Ishikawa (cell line): ENCODE measurements at regions not wholly inside any gene's neighbourhood (a gene's known extent, or its start where the extent isn't known, plus 50 kb on each side); places are given as distances from the start of the nearest gene placed in this dataset.

Experiments
- CEBPB ChIP-seq: IDR thresholded peaks from 2 replicates; pipeline ENCODE4 v1.6.1; 2012
- CREB1 ChIP-seq: IDR thresholded peaks from 2 replicates; pipeline ENCODE4 v1.6.1; 2012; ENCODE audit warnings: low read depth
- EGR1 ChIP-seq: IDR thresholded peaks from 2 replicates; pipeline ENCODE4 v1.6.1; 2012
- EP300 ChIP-seq: IDR thresholded peaks from 2 replicates; pipeline ENCODE4 v1.6.1; 2012; ENCODE audit warnings: borderline replicate concordance
- TAF1 ChIP-seq: IDR thresholded peaks from 2 replicates; pipeline ENCODE4 v1.6.1; 2012; ENCODE audit warnings: low read depth, mild to moderate bottlenecking
- TEAD4 ChIP-seq: IDR thresholded peaks from 2 replicates; pipeline ENCODE4 v1.6.1; 2012
- ZBTB7A ChIP-seq: IDR thresholded peaks from 2 replicates; pipeline ENCODE4 v1.6.1; 2012; ENCODE audit warnings: low read depth
- TF ChIP-seq, protein P1 (sequence below): IDR thresholded peaks from 2 replicates; pipeline ENCODE4 v1.6.1; 2012
- TF ChIP-seq, protein P2 (sequence below): IDR thresholded peaks from 2 replicates; pipeline ENCODE4 v1.6.1; 2012; ENCODE audit warnings: low read depth, mild to moderate bottlenecking

DNA sequence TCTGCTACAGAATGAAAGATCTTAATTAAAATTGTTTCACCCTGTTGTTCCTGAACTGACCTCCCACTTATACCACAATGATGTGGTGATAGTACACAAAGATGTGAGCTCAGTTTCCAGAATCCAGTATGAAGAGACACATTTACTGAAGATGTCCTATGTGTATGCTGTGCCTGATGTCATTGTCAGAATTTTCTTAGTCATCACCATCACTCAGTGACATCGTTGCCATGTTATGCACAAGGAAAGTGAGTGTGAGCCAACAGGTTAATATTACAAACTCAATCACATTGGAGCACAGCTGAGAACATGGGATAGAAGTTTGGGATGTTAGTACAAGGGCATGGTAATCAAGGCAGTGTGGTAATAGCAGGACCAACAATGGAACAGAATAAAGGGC is 199.7 kb upstream of the CHRNA7 start:
- TF ChIP-seq, protein P1, sequence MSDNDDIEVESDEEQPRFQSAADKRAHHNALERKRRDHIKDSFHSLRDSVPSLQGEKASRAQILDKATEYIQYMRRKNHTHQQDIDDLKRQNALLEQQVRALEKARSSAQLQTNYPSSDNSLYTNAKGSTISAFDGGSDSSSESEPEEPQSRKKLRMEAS = no peak
- TF ChIP-seq CEBPB = no peak
- TF ChIP-seq TEAD4 = no peak
- TF ChIP-seq CREB1 = no peak
- TF ChIP-seq ZBTB7A = no peak
- TF ChIP-seq, protein P2, sequence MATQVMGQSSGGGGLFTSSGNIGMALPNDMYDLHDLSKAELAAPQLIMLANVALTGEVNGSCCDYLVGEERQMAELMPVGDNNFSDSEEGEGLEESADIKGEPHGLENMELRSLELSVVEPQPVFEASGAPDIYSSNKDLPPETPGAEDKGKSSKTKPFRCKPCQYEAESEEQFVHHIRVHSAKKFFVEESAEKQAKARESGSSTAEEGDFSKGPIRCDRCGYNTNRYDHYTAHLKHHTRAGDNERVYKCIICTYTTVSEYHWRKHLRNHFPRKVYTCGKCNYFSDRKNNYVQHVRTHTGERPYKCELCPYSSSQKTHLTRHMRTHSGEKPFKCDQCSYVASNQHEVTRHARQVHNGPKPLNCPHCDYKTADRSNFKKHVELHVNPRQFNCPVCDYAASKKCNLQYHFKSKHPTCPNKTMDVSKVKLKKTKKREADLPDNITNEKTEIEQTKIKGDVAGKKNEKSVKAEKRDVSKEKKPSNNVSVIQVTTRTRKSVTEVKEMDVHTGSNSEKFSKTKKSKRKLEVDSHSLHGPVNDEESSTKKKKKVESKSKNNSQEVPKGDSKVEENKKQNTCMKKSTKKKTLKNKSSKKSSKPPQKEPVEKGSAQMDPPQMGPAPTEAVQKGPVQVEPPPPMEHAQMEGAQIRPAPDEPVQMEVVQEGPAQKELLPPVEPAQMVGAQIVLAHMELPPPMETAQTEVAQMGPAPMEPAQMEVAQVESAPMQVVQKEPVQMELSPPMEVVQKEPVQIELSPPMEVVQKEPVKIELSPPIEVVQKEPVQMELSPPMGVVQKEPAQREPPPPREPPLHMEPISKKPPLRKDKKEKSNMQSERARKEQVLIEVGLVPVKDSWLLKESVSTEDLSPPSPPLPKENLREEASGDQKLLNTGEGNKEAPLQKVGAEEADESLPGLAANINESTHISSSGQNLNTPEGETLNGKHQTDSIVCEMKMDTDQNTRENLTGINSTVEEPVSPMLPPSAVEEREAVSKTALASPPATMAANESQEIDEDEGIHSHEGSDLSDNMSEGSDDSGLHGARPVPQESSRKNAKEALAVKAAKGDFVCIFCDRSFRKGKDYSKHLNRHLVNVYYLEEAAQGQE = no peak
- TF ChIP-seq EP300 = no peak
- TF ChIP-seq TAF1 = no peak
- TF ChIP-seq EGR1 = no peak
